COLO829 (cell line): ENCODE measurements at regions not wholly inside any gene's neighbourhood (a gene's known extent, or its start where the extent isn't known, plus 50 kb on each side); places are given as distances from the start of the nearest gene placed in this dataset.
A peak's percentile ranks its signal among the peaks of the same experiment; 100 is the strongest.

Experiments used
- DNase-seq: peaks from one replicate; pipeline ENCODE4 v3.0.0; 2012; ENCODE audit warnings: low spot score

- no peak for DNase-seq
Observed at GRCh38 chr13:31049083-31049482, 112.6 kb downstream of the HSPH1 start.

GRCh38 chr13:31048521-31048920, 113.2 kb downstream of the HSPH1 start:
- DNase-seq: no peak

DNA sequence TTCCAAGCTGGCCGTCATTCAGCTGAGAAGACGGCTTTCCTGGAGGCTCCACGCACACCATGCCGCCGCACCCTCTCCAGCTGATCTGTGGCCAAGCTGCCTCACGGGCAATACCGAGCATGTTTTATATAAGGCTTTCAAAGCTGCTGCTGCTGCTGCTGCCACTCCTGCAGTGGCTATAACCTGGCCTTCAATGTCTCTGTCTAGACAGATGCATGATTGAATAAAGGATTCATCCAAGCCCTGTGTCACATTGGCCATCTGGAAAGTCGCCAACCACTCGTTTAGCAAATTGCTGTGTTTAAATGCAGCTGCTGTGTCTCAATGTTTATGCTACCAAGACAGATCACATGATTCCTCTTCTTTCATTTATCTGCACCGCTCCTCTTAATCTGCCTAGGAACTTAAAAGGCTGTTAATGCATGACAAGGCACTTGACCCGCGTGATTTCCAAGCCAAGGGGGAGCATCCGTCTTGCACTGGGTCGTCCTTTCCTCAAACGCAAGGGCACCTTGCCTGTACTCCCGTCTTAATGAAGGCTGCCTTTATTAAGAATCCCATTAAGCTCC, 114.3 kb downstream of the TEX26 start:
- DNase-seq: peak; percentile 94

- DNase-seq: peak; percentile 94
Observed at GRCh38 chr13:31045286-31046081, 113.0 kb downstream of the TEX26 start.

- peak; percentile 76 for DNase-seq
Observed at GRCh38 chr13:31044364-31045285, 112.2 kb downstream of the TEX26 start.

- DNase-seq: no peak
Observed at GRCh38 chr13:31043957-31044356, 111.5 kb downstream of the TEX26 start.

DNA sequence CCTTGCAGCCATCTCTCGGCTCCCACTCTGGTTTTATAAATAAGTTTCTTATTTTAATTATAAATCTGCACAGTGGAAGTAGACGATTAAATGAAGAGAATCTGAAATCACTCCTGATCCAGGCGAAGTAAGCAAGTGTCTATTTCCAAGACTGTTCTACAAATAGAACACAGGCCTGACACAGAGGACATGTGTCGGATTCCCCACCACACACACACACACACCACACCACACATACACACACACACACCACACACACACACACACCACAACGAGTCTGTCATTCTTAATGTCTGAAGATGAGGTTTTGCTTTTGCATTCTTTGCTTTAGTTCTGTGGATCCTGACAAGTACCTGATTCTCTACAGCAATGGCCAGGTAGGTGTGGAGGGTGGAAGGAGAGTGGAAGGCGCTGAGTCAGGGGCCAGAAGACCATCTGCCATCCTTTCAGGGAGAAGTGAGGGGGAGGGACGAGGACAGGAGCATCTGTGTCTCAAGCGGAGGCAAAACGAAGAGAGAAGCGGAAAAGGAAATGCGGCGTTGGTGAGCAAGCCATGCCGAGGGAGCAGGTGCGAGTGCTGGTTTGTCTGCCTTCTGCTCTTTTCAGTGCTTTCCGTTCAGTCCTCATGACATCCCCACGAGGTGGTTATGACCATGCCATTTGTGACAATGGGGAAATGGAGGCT, 110.2 kb downstream of the TEX26 start:
- no peak for DNase-seq

GRCh38 chr13:31042049-31042448, 109.6 kb downstream of the TEX26 start:
- no peak for DNase-seq

DNA sequence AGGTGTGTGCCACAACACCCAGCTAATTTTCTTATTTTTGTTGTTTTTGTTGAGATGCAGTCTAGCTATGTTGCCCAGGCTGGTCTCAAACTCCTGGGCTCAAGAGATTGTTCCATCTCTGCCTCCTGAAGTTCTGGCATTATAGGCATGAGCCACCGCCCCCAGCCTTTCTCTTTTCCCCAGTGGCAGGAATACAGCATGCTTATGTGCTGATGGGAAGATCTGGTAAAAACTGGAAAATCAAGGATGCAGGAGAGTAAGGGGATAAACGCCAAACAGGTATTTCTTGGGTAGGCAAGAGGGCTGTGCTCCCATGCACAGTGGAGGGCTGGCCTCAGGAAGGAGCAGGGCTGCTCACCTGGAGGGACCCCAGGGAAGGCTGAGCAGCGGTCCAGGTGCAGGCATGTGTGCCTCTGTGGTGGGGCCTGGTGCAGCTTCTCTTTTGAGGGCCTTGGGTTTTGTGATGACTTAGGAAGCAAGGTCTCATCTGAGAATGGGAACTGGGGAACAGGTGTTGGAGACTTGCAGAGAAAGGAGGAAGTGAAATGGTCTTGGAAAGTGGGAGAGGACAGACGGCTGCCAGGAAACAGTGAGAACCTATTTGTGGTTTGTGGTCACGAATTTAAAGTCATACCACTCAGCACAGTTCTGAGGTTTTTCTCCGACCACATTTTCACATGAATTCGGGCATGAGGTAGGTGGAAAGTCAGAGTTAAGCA, 106.5 kb downstream of the TEX26 start:
- DNase-seq: no peak

GRCh38 chr13:31037874-31038500, 105.5 kb downstream of the TEX26 start:
- DNase-seq: no peak

GRCh38 chr13:31036731-31037695, 104.6 kb downstream of the TEX26 start:
- no peak for DNase-seq

GRCh38 chr13:31035185-31035965, 102.9 kb downstream of the TEX26 start:
- no peak for DNase-seq

GRCh38 chr13:31032528-31033113, 100.2 kb downstream of the TEX26 start:
- no peak for DNase-seq

DNA sequence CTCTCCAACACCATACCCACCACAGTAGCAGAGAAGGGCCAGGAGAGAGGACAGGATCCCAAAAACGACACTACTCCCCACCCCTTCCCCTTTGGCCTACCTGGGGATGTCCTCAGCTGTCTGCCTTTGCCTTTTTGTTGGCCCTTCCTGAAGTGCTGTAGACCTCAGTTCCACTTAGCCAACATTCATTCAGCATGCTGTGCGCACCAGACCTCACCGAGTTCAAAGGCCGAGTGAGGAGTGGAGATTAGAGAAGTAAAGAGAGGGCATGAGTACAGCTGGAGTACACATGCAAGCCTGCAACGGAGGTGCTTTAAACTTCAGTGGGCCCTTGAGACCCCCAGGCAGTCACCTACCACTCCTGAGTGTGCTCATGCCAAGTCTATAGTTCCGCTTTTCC, 99.0 kb downstream of the TEX26 start:
- no peak for DNase-seq

- no peak for DNase-seq
Observed at GRCh38 chr13:31029102-31029501, 96.6 kb downstream of the TEX26 start.

GRCh38 chr13:31027136-31027535, 94.7 kb downstream of the TEX26 start:
- no peak for DNase-seq
